OCI-LY3 (cell line): ENCODE measurements at regions not wholly inside any gene's neighbourhood (a gene's known extent, or its start where the extent isn't known, plus 50 kb on each side); places are given as distances from the start of the nearest gene placed in this dataset.
"Not testable (repeated sequence)": the region's sequence is repeated elsewhere in the genome, so short reads cannot be mapped to it uniquely, and the experiment has no call there.

Experiments used
- H2AFZ ChIP-seq: fragments of 200-600, 300-600 bp; shearing (Covaris generic); 2 replicates; pipeline ENCODE4 v1.6.0; 2014; ENCODE audit warnings: antibody characterized with exemption, low read depth, low read length
- H3K27ac ChIP-seq: fragments of 200-600, 300-600 bp; sonication (generic); 2 replicates; pipeline ENCODE4 v1.5.1; 2014; ENCODE audit warnings: mild to moderate bottlenecking, low read length, moderate library complexity, mixed read lengths
- H3K27me3 ChIP-seq: fragments of 200-600, 300-600 bp; sonication (generic); 2 replicates; pipeline ENCODE4 v1.6.1; 2014; ENCODE audit warnings: low read depth, low read length, mixed read lengths
- H3K36me3 ChIP-seq: fragments of 200-600, 300-600 bp; sonication (generic); replicated peaks from 2 replicates; pipeline ENCODE3; 2014; ENCODE audit warnings: low read depth, low read length, mixed read lengths
- H3K4me1 ChIP-seq: fragments of 300-600, 200-600 bp; sonication (generic); 2 replicates; pipeline ENCODE4 v1.6.1; 2014; ENCODE audit warnings: low read length, mixed read lengths
- H3K4me2 ChIP-seq: fragments of 200-600, 300-600 bp; sonication (generic); 2 replicates; pipeline ENCODE4 v1.6.1; 2014; ENCODE audit warnings: low read length, mixed read lengths
- H3K4me3 ChIP-seq: fragments of 300-600, 200-600 bp; sonication (generic); 2 replicates; pipeline ENCODE4 v1.5.1; 2014; ENCODE audit warnings: antibody characterized with exemption, mild to moderate bottlenecking, low read length, moderate library complexity
- H3K79me2 ChIP-seq: fragments of 300-600, 200-600 bp; shearing (Covaris generic); 2 replicates; pipeline ENCODE4 v1.6.1; 2014; ENCODE audit warnings: mild to moderate bottlenecking, low read length, mixed read lengths
- H3K9ac ChIP-seq: fragments of 300-600, 200-600 bp; shearing (Covaris generic); 2 replicates; pipeline ENCODE4 v1.6.0; 2014; ENCODE audit warnings: mild to moderate bottlenecking, low read length, moderate library complexity
- H3K9me3 ChIP-seq: fragments of 200-600, 300-600 bp; shearing (Covaris generic); 2 replicates; pipeline ENCODE4 v1.6.1; 2014; ENCODE audit warnings: low read length, mixed read lengths; ENCODE audit not compliant: insufficient read depth
- H4K20me1 ChIP-seq: fragments of 200-600, 300-600 bp; sonication (generic); 2 replicates; pipeline ENCODE4 v1.6.1; 2016; ENCODE audit warnings: low read length, mixed read lengths; ENCODE audit not compliant: insufficient read depth
- EZH2phosphoT487 ChIP-seq: fragments of 200-600 bp; shearing (Covaris generic); IDR thresholded peaks from 2 replicates; pipeline ENCODE4 v1.6.1; 2018; ENCODE audit warnings: antibody characterized with exemption, mixed run types, low read depth
- TF ChIP-seq, protein P1 (sequence below): fragments of 200-600, 300-600 bp; sonication (generic); IDR thresholded peaks from 2 replicates; pipeline ENCODE4 v1.5.1; 2014; ENCODE audit warnings: antibody characterized with exemption, low read length, low read depth

DNA sequence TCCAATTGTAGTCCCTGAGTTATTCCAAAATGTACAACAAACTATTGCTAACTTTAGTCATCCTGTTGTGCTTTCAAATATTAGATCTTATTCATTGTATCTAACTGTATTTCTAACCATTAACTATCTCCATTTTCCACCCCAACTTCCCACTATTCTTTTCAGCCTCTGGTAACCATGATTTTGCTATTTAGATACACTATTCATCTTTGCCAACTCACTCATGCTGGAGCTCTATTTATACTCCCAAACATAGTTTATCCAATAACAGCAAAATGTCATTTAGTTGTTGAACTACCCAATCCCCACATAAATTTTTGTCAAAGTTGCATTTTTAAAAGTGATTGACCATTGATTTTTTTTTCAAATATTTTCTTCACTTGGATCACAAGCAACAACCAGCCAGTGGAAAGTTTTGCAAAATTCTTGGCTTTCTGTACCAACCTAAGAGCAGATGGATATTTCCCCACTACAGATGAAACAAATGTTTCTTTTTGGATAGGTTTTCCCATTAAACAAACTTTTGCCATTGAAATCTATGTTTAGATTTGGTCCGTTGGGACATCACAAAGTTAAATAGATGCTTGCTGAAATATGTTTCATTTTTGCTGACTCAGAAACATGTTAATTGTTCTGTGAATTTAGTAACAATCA lies 866.0 kb downstream of the LTN1 start:
- Histone ChIP-seq H3K9ac (no peak overlapping the region), H3K79me2 (no peaks in the 10 kb centered on the region), H2AFZ (no peak overlapping the region), H3K36me3 (no peaks in the 10 kb centered on the region), H3K4me3 (no peak overlapping the region), H3K9me3 (no peaks in the 10 kb centered on the region), H4K20me1 (no peaks in the 10 kb centered on the region), H3K4me1 (no peaks in the 10 kb centered on the region; the same call in 1 of the 2 replicates), H3K4me2 (no peak overlapping the region), H3K27ac (no peak overlapping the region), H3K27me3 (no peaks in the 10 kb centered on the region)
- no peak for TF ChIP-seq EZH2phosphoT487
- TF ChIP-seq, protein P1, sequence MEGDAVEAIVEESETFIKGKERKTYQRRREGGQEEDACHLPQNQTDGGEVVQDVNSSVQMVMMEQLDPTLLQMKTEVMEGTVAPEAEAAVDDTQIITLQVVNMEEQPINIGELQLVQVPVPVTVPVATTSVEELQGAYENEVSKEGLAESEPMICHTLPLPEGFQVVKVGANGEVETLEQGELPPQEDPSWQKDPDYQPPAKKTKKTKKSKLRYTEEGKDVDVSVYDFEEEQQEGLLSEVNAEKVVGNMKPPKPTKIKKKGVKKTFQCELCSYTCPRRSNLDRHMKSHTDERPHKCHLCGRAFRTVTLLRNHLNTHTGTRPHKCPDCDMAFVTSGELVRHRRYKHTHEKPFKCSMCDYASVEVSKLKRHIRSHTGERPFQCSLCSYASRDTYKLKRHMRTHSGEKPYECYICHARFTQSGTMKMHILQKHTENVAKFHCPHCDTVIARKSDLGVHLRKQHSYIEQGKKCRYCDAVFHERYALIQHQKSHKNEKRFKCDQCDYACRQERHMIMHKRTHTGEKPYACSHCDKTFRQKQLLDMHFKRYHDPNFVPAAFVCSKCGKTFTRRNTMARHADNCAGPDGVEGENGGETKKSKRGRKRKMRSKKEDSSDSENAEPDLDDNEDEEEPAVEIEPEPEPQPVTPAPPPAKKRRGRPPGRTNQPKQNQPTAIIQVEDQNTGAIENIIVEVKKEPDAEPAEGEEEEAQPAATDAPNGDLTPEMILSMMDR = no peak

DNA sequence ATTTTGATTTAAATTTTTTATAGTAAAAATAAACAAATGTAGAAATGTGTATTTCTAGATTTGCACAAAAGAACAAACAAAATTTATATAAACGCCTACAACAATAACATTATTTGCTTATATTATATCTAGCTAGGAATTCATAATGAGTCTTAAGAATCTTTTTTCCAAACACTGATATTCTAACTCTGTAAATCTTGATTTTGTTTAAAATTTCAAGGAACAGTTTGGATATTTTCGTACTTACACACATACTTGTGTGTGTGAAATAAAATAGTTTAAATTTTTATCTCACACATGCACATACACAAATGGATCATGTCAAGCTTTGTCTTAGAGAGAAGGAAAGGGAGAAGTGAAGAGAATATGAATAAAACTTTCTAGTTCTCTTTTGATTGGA lies 868.1 kb downstream of the LTN1 start:
- Histone ChIP-seq H3K4me1 (no peaks in the 10 kb centered on the region), H3K9ac (no peak overlapping the region), H3K4me3 (no peak overlapping the region), H3K4me2 (no peak overlapping the region), H3K36me3 (no peaks in the 10 kb centered on the region), H3K79me2 (no peaks in the 10 kb centered on the region), H3K27ac (no peak overlapping the region), H4K20me1 (no peaks in the 10 kb centered on the region), H3K9me3 (no peaks in the 10 kb centered on the region), H2AFZ (no peak overlapping the region), H3K27me3 (no peaks in the 10 kb centered on the region)
- no peak for TF ChIP-seq EZH2phosphoT487
- TF ChIP-seq, protein P1 = no peak

DNA sequence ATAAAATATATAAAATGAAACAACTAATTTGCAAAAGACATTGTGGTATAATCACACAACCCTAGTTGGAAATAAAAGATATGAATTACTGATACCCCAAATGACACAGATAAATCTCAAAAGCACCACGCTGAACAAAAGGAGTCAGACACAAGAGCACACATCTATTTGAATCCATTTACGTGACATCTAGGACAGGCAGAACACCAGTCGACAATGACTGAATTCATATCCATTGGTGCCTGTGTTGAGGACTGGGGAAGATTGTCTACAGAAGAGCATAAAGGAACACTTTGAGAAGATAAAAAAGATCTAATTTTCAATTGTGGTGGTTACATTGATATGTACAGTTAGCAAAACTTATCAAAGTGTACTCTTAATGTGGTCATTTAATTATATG lies 874.1 kb downstream of the LTN1 start:
- Histone ChIP-seq H3K27ac (no peak overlapping the region), H3K79me2 (no peaks in the 10 kb centered on the region), H4K20me1 (no peaks in the 10 kb centered on the region), H3K4me2 (no peak overlapping the region), H3K4me1 (no peaks in the 10 kb centered on the region), H3K36me3 (no peaks in the 10 kb centered on the region), H3K9ac (no peak overlapping the region), H3K9me3 (no peaks in the 10 kb centered on the region), H2AFZ (no peak overlapping the region), H3K4me3 (no peak overlapping the region), H3K27me3 (no peaks in the 10 kb centered on the region)
- TF ChIP-seq EZH2phosphoT487 = no peak
- TF ChIP-seq, protein P1 = no peak

DNA sequence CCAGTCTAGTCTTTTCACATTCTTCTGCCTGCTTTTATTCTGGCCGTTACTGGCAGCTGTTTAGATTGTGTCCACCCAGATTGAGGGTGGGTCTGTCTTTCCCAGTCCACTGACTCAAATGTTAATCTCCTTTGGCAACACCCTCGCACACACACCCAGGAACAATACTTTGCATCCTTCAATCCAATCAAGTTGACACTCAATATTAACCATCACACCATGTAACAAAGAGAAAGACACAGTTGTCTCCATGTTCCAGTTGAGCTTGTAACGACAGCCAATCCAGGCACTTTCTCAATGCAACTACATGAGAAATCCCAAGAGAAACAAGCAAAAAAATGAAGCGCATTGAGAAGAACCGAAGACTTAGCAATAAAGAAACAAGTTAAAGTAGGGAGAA lies 877.7 kb downstream of the LTN1 start:
- not testable (repeated sequence) for H3K4me1 ChIP-seq, H3K9ac ChIP-seq, H3K36me3 ChIP-seq, H4K20me1 ChIP-seq, H3K4me2 ChIP-seq, H3K4me3 ChIP-seq, H3K27me3 ChIP-seq, H3K79me2 ChIP-seq, H2AFZ ChIP-seq, H3K27ac ChIP-seq, H3K9me3 ChIP-seq

DNA sequence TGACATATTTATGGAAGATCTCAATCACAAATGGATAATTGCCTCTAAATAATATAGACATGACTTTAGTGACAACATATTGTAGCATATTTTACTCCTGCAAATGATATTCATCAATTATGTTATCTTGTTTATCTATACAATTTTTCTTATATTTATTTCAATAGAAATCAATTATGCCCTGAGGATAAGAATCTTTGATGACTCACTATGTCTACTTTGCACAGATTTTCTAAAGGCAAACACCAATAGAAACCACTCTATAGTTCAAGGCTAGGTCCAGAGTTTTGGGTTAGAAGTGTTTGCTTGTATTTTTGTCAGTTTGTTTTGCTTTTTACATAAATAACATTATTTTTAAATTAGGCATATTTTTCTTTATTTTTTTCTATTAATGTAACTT lies 879.0 kb downstream of the LTN1 start:
- Histone ChIP-seq H2AFZ (no peak overlapping the region), H3K4me3 (no peak overlapping the region), H3K27ac (no peak overlapping the region), H3K79me2 (no peaks in the 10 kb centered on the region), H3K36me3 (no peaks in the 10 kb centered on the region), H3K9me3 (no peaks in the 10 kb centered on the region), H3K4me1 (no peaks in the 10 kb centered on the region), H3K9ac (no peak overlapping the region), H3K4me2 (no peak overlapping the region), H4K20me1 (no peaks in the 10 kb centered on the region), H3K27me3 (no peaks in the 10 kb centered on the region)
- TF ChIP-seq, protein P1 = no peak
- no peak for TF ChIP-seq EZH2phosphoT487
